HAP-1 (cell line): ENCODE measurements at regions not wholly inside any gene's neighbourhood (a gene's known extent, or its start where the extent isn't known, plus 50 kb on each side); places are given as distances from the start of the nearest gene placed in this dataset.
A peak's percentile ranks its signal among the peaks of the same experiment; 100 is the strongest.

Experiments used
- DNase-seq, 2 experiments: peaks; one replicate each; pipeline ENCODE4 v3.0.0-alpha.2; 2016 to 2020; ENCODE audit warnings: low spot score in 2 of 2
- H3K27me3 ChIP-seq: fragments of 250-450 bp; sonication (Bioruptor Pico); 2 replicates; pipeline ENCODE4 v1.5.1; 2020; ENCODE audit warnings: low read depth, mild to moderate bottlenecking, moderate library complexity
- H3K36me3 ChIP-seq: fragments of 250-450 bp; sonication (Bioruptor Pico); replicated peaks from 2 replicates; pipeline ENCODE4 v1.5.1; 2020; ENCODE audit warnings: mild to moderate bottlenecking
- H3K4me1 ChIP-seq: fragments of 250-450 bp; sonication (Bioruptor Pico); 2 replicates; pipeline ENCODE4 v1.5.1; 2020; ENCODE audit warnings: mild to moderate bottlenecking
- H3K4me3 ChIP-seq: fragments of 250-450 bp; sonication (Bioruptor Pico); 2 replicates; pipeline ENCODE4 v1.5.1; 2020; ENCODE audit warnings: mild to moderate bottlenecking, moderate library complexity
- H3K9me3 ChIP-seq: fragments of 250-450 bp; sonication (Bioruptor Pico); 2 replicates; pipeline ENCODE4 v1.5.1; 2020; ENCODE audit warnings: mild to moderate bottlenecking, moderate library complexity
- in situ Hi-C: fragments of 300-500 bp; cut with MboI; formaldehyde crosslinking; loops from 3 replicates; pipeline ENCODE4 v1.14.3; 2020; ENCODE audit warnings: low sequenced_read_pairs, inconsistent platforms, mixed read lengths

- H3K9me3 ChIP-seq, result no peaks in the 10 kb centered on the region
- no peaks in the 10 kb centered on the region for H3K36me3 ChIP-seq
- no peak for DNase-seq
- in situ Hi-C loops, result no loop called here
- H3K4me1 ChIP-seq, result no peaks in the 10 kb centered on the region
- no peak overlapping the region for H3K4me3 ChIP-seq
- no peaks in the 10 kb centered on the region for H3K27me3 ChIP-seq
Observed at GRCh38 chr4:108535757-108536156, 84.6 kb upstream of the RPL34 start.

- in situ Hi-C loops, result no loop called here
- Histone ChIP-seq H3K36me3 (no peaks in the 10 kb centered on the region), H3K4me1 (no peaks in the 10 kb centered on the region), H3K4me3 (no peak overlapping the region), H3K9me3 (no peaks in the 10 kb centered on the region), H3K27me3 (no peaks in the 10 kb centered on the region)
- DNase-seq, result no peak
Observed at GRCh38 chr4:108533876-108534275, 86.5 kb upstream of the RPL34 start.

- DNase-seq, result no peak
- Histone ChIP-seq H3K36me3 (no peaks in the 10 kb centered on the region), H3K4me3 (no peak overlapping the region), H3K4me1 (no peaks in the 10 kb centered on the region), H3K9me3 (no peaks in the 10 kb centered on the region), H3K27me3 (no peaks in the 10 kb centered on the region)
- in situ Hi-C loops, result no loop called here
Observed at GRCh38 chr4:108533245-108533844, 87.0 kb upstream of the RPL34 start.

- DNase-seq, result no peak
- Histone ChIP-seq H3K36me3 (no peaks in the 10 kb centered on the region), H3K27me3 (no peaks in the 10 kb centered on the region; the same call in 1 of the 2 replicates), H3K4me3 (no peak overlapping the region), H3K9me3 (no peaks in the 10 kb centered on the region), H3K4me1 (no peaks in the 10 kb centered on the region)
- in situ Hi-C loops, result no loop called here
Observed at GRCh38 chr4:108532738-108533137, 87.6 kb upstream of the RPL34 start.

- Histone ChIP-seq H3K27me3 (no peaks in the 10 kb centered on the region; the same call in 1 of the 2 replicates), H3K36me3 (no peaks in the 10 kb centered on the region), H3K4me3 (no peak overlapping the region), H3K4me1 (no peaks in the 10 kb centered on the region), H3K9me3 (no peaks in the 10 kb centered on the region)
- no peak for DNase-seq
- in situ Hi-C loops, result no loop called here
Observed at GRCh38 chr4:108532187-108532586, 88.2 kb upstream of the RPL34 start.

GRCh38 chr4:108531461-108531860 is 88.9 kb upstream of the RPL34 start:
- H3K36me3 ChIP-seq, result no peaks in the 10 kb centered on the region
- no peaks in the 10 kb centered on the region for H3K4me1 ChIP-seq
- H3K4me3 ChIP-seq, result no peak overlapping the region
- H3K27me3 ChIP-seq, result no peaks in the 10 kb centered on the region; the same call in 1 of the 2 replicates
- H3K9me3 ChIP-seq, result no peaks in the 10 kb centered on the region
- in situ Hi-C loops, result no loop called here
- no peak for DNase-seq

- in situ Hi-C loops, result no loop called here
- no peak for DNase-seq
Observed at GRCh38 chr4:108529984-108530905, 90.1 kb upstream of the RPL34 start.

GRCh38 chr4:108529102-108529501 is 91.3 kb upstream of the RPL34 start:
- no peaks in the 10 kb centered on the region; the same call in 1 of the 2 replicates for H3K27me3 ChIP-seq
- H3K9me3 ChIP-seq, result no peaks in the 10 kb centered on the region
- no peaks in the 10 kb centered on the region for H3K36me3 ChIP-seq
- no peaks in the 10 kb centered on the region for H3K4me1 ChIP-seq
- no peak for DNase-seq
- in situ Hi-C loops, result no loop called here
- H3K4me3 ChIP-seq, result no peak overlapping the region

More at GRCh38 chr4:108529984-108530905, 90.1 kb upstream of the RPL34 start:
- no peak overlapping the region for H3K4me3 ChIP-seq
- no peaks in the 10 kb centered on the region; the same call in 1 of the 2 replicates for H3K27me3 ChIP-seq
- no peaks in the 10 kb centered on the region for H3K4me1 ChIP-seq
- H3K9me3 ChIP-seq, result no peaks in the 10 kb centered on the region
- no peaks in the 10 kb centered on the region for H3K36me3 ChIP-seq

GRCh38 chr4:108527723-108528122 is 92.7 kb upstream of the RPL34 start:
- Histone ChIP-seq H3K9me3 (no peaks in the 10 kb centered on the region), H3K4me3 (no peak overlapping the region), H3K36me3 (no peaks in the 10 kb centered on the region), H3K27me3 (no peaks in the 10 kb centered on the region; the same call in 1 of the 2 replicates), H3K4me1 (no peaks in the 10 kb centered on the region)
- in situ Hi-C loops, result no loop called here
- no peak for DNase-seq

GRCh38 chr4:108520807-108521206 is 99.6 kb upstream of the RPL34 start:
- Histone ChIP-seq H3K36me3 (no peaks in the 10 kb centered on the region), H3K4me1 (no peaks in the 10 kb centered on the region), H3K9me3 (no peaks in the 10 kb centered on the region), H3K4me3 (no peak overlapping the region), H3K27me3 (no peaks in the 10 kb centered on the region; the same call in 1 of the 2 replicates)
- DNase-seq, result no peak
- in situ Hi-C loops, result no loop called here

- in situ Hi-C loops, result no loop called here
- H3K4me3 ChIP-seq, result no peak overlapping the region
- H3K27me3 ChIP-seq, result peaks cover 3% of the 10 kb centered on the region
- H3K4me1 ChIP-seq, result no peaks in the 10 kb centered on the region
- peak in 1 of 2 experiments; percentile 15 for DNase-seq
- no peaks in the 10 kb centered on the region for H3K9me3 ChIP-seq
- no peaks in the 10 kb centered on the region for H3K36me3 ChIP-seq
Observed at GRCh38 chr4:108519911-108520601, 100.3 kb upstream of the RPL34 start.

GRCh38 chr4:108519208-108519833 is 101.1 kb upstream of the RPL34 start:
- Histone ChIP-seq H3K4me3 (no peak overlapping the region), H3K9me3 (no peaks in the 10 kb centered on the region), H3K4me1 (no peaks in the 10 kb centered on the region), H3K27me3 (peaks cover 3% of the 10 kb centered on the region), H3K36me3 (no peaks in the 10 kb centered on the region)
- in situ Hi-C loops, result no loop called here
- no peak for DNase-seq

GRCh38 chr4:108512615-108513505 is 107.5 kb upstream of the RPL34 start:
- DNase-seq, result peak; percentile 60 to 69
- H3K4me3 ChIP-seq, result no peak overlapping the region
- H3K4me1 ChIP-seq, result peaks cover 4% of the 10 kb centered on the region; the same call in 1 of the 2 replicates
- in situ Hi-C loops, result no loop called here
- no peaks in the 10 kb centered on the region for H3K36me3 ChIP-seq
- no peaks in the 10 kb centered on the region for H3K9me3 ChIP-seq
- peaks cover 17% of the 10 kb centered on the region for H3K27me3 ChIP-seq
